Esophagus squamous epithelium (tissue), 4 donors: ENCODE measurements at regions not wholly inside any gene's neighbourhood (a gene's known extent, or its start where the extent isn't known, plus 50 kb on each side); places are given as distances from the start of the nearest gene placed in this dataset.
"Not testable (repeated sequence)": the region's sequence is repeated elsewhere in the genome, so short reads cannot be mapped to it uniquely, and the experiment has no call there.

Experiments used
- POLR2A ChIP-seq, 4 donors: fragments of 450-650 bp; IDR thresholded peaks; one replicate each; pipeline ENCODE4 v1.6.1; 2017; ENCODE audit warnings: antibody characterized with exemption in 4 of 4, mild to moderate bottlenecking in 4 of 4, moderate library complexity in 3 of 4
- TF ChIP-seq, protein P1 (sequence below), 6 experiments: fragments of 450-650 bp in 4 of 6; fragments of 200-600 bp in 2 of 6; sonication (generic) in 2 of 6; IDR thresholded peaks; one replicate each; pipeline ENCODE4 v1.5.1; 2016 to 2019; ENCODE audit warnings: antibody characterized with exemption in 6 of 6, mild to moderate bottlenecking in 4 of 6, moderate library complexity in 4 of 6

GRCh38 chr4:85196015-85196414 lies 229.5 kb upstream of the WDFY3 start:
- TF ChIP-seq, protein P1, sequence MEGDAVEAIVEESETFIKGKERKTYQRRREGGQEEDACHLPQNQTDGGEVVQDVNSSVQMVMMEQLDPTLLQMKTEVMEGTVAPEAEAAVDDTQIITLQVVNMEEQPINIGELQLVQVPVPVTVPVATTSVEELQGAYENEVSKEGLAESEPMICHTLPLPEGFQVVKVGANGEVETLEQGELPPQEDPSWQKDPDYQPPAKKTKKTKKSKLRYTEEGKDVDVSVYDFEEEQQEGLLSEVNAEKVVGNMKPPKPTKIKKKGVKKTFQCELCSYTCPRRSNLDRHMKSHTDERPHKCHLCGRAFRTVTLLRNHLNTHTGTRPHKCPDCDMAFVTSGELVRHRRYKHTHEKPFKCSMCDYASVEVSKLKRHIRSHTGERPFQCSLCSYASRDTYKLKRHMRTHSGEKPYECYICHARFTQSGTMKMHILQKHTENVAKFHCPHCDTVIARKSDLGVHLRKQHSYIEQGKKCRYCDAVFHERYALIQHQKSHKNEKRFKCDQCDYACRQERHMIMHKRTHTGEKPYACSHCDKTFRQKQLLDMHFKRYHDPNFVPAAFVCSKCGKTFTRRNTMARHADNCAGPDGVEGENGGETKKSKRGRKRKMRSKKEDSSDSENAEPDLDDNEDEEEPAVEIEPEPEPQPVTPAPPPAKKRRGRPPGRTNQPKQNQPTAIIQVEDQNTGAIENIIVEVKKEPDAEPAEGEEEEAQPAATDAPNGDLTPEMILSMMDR (IDR thresholded peaks at IDR 0.05) = not testable (repeated sequence)
- not testable (repeated sequence) for TF ChIP-seq POLR2A (IDR thresholded peaks at IDR 0.05)
